Endothelial cell of umbilical vein (primary cell): ENCODE measurements at regions not wholly inside any gene's neighbourhood (a gene's known extent, or its start where the extent isn't known, plus 50 kb on each side); places are given as distances from the start of the nearest gene placed in this dataset.

Source experiments
- BruUV-seq: library from RNA; stranded (reverse); fragments of 400-500 nt; replicated peaks from 2 replicates; lab custom pipeline; 2021; lab: Mats Ljungman, UMichigan
- CTCF ChIA-PET: fragments of 300-600, 350-600 bp; sonication (Branson Sonifier 250); formaldehyde crosslinking; loops from one replicate; lab custom pipeline; 2021; ENCODE audit warnings: antibody characterized with exemption, inconsistent platforms; lab: Charles Lee
- POLR2A ChIA-PET: fragments of 300-600, 350-600 bp; sonication (Branson Sonifier 250); formaldehyde crosslinking; loops from one replicate; lab custom pipeline; 2021; ENCODE audit warnings: antibody characterized with exemption, inconsistent platforms; lab: Charles Lee
- DNase-seq: peaks from one replicate; pipeline ENCODE4 v3.0.0-alpha.2; 2011; ENCODE audit warnings: low read depth, low spot score
- FAIRE-seq: peaks from 2 replicates; lab custom pipeline; 2011; peaks lifted over from hg19 to GRCh38; lab: Jason Lieb, UNC
- H2AFZ ChIP-seq: 2 replicates; pipeline ENCODE4 v1.6.0; 2012; ENCODE audit warnings: low read depth, low read length, control low read depth, inconsistent platforms
- H3K27ac ChIP-seq: 2 replicates; pipeline ENCODE4 v1.5.1; 2011; ENCODE audit warnings: low read depth, mild to moderate bottlenecking, control low read depth, low read length, moderate library complexity; ENCODE audit not compliant: insufficient read depth
- H3K27me3 ChIP-seq, 2 experiments: 2 replicates each; pipeline versions ENCODE4 v1.6.0 to v1.6.1; 2011; ENCODE audit warnings: low read length in 2 of 2, mixed read lengths in 1 of 2; ENCODE audit not compliant: control insufficient read depth in 2 of 2, insufficient read depth in 2 of 2
- H3K36me3 ChIP-seq, 2 experiments: 2 replicates in 1 of 2; 3 replicates in 1 of 2; pipeline ENCODE4 v1.5.1; 2011; ENCODE audit warnings: low read length in 2 of 2, mild to moderate bottlenecking in 1 of 2, moderate library complexity in 1 of 2; ENCODE audit not compliant: control insufficient read depth in 2 of 2, insufficient read depth in 2 of 2; ENCODE audit errors: extremely low read depth in 1 of 2
- H3K4me1 ChIP-seq: 3 replicates; pipeline ENCODE4 v1.5.1; 2011; ENCODE audit warnings: mild to moderate bottlenecking, low read length; ENCODE audit not compliant: control insufficient read depth, insufficient read depth; ENCODE audit errors: extremely low read depth
- H3K4me2 ChIP-seq: 2 replicates; pipeline ENCODE4 v1.6.1; 2011; ENCODE audit warnings: low read length, control low read depth, mixed read lengths; ENCODE audit not compliant: insufficient read depth
- H3K4me3 ChIP-seq, 3 experiments: fragments of 200-600 bp in 1 of 3; sonication (generic), shearing (Covaris generic) in 1 of 3; replicated peaks in 1 of 3; 2 replicates each; pipeline ENCODE4 v1.5.1; 2011 to 2016; ENCODE audit warnings: control low read depth in 3 of 3, low read length in 3 of 3, mild to moderate bottlenecking in 2 of 3, inconsistent platforms in 1 of 3, low read depth in 1 of 3, moderate library complexity in 1 of 3; ENCODE audit not compliant: insufficient read depth in 1 of 3
- H3K79me2 ChIP-seq: 2 replicates; pipeline ENCODE4 v1.6.0; 2012; ENCODE audit warnings: low read length, inconsistent platforms; ENCODE audit not compliant: control insufficient read depth, insufficient read depth
- H3K9ac ChIP-seq: replicated peaks from 2 replicates; pipeline ENCODE3; 2011; ENCODE audit warnings: low read length, control low read depth; ENCODE audit not compliant: insufficient read depth; ENCODE audit errors: extremely low read depth
- H3K9me1 ChIP-seq: replicated peaks from 3 replicates; pipeline ENCODE4 v1.6.0; 2011; ENCODE audit warnings: mild to moderate bottlenecking, low read length; ENCODE audit not compliant: control insufficient read depth, insufficient read depth; ENCODE audit errors: extremely low read depth
- H3K9me3 ChIP-seq: replicated peaks from 2 replicates; pipeline ENCODE4 v1.5.1; 2012; ENCODE audit warnings: low read length, inconsistent platforms; ENCODE audit not compliant: control insufficient read depth, insufficient read depth
- H4K20me1 ChIP-seq: replicated peaks from 2 replicates; pipeline ENCODE3; 2011; ENCODE audit warnings: mild to moderate bottlenecking, low read length; ENCODE audit not compliant: control insufficient read depth, insufficient read depth; ENCODE audit errors: extremely low read depth
- EZH2 ChIP-seq: IDR thresholded peaks from 2 replicates; pipeline ENCODE4 v1.6.1; 2012; ENCODE audit warnings: borderline replicate concordance, low read depth, mild to moderate bottlenecking, moderate library complexity, low read length, inconsistent platforms; ENCODE audit not compliant: severe bottlenecking
- GATA2 ChIP-seq: IDR thresholded peaks from 2 replicates; pipeline ENCODE4 v1.7.0; 2011; ENCODE audit warnings: low read depth, mild to moderate bottlenecking, moderate library complexity, mixed read lengths, low read length; ENCODE audit not compliant: insufficient read length, insufficient read depth
- JUN ChIP-seq: IDR thresholded peaks from 2 replicates; pipeline ENCODE4 v1.6.1; 2011; ENCODE audit warnings: borderline replicate concordance, low read depth; ENCODE audit not compliant: insufficient read length, insufficient read depth
- MYC ChIP-seq: IDR thresholded peaks from one replicate; pipeline ENCODE4 v1.6.1; 2011; ENCODE audit warnings: mild to moderate bottlenecking, low read depth, low read length
- POLR2A ChIP-seq: IDR thresholded peaks from 2 replicates; pipeline ENCODE4 v1.6.1; 2012; ENCODE audit warnings: low read depth, mild to moderate bottlenecking, control low read depth, low read length
- POLR2AphosphoS5 ChIP-seq: IDR thresholded peaks from 2 replicates; pipeline ENCODE4 v1.6.1; 2012; ENCODE audit warnings: low read depth, mild to moderate bottlenecking, control low read depth, low read length, moderate library complexity; ENCODE audit not compliant: insufficient read depth
- dilution Hi-C: fragments of 300-500 bp; cut with MboI; formaldehyde crosslinking; loops from one replicate; pipeline ENCODE4 v1.15.0; 2019; ENCODE audit warnings: low sequenced_read_pairs; ENCODE audit not compliant: extremely low pct_ligation_motif_present
- intact Hi-C: fragments of 100-400 bp; cut with micrococcal nuclease; formaldehyde crosslinking; loops from one replicate; pipeline ENCODE4 v1.10.0; 2022
- TF ChIP-seq, protein P1 (sequence below): IDR thresholded peaks from 2 replicates; pipeline ENCODE4 v1.6.1; 2011; ENCODE audit not compliant: insufficient read depth, insufficient read length
- TF ChIP-seq, protein P2 (sequence below), 2 donors: IDR thresholded peaks; 1 replicate in 1 of 2; 2 replicates in 1 of 2; pipeline ENCODE4 v1.5.1; 2011; ENCODE audit warnings: low read length in 2 of 2, mild to moderate bottlenecking in 2 of 2, moderate library complexity in 2 of 2, control low read depth in 1 of 2, inconsistent platforms in 1 of 2, low read depth in 1 of 2; ENCODE audit not compliant: insufficient read depth in 1 of 2; ENCODE audit errors: extremely low read depth in 1 of 2

DNA sequence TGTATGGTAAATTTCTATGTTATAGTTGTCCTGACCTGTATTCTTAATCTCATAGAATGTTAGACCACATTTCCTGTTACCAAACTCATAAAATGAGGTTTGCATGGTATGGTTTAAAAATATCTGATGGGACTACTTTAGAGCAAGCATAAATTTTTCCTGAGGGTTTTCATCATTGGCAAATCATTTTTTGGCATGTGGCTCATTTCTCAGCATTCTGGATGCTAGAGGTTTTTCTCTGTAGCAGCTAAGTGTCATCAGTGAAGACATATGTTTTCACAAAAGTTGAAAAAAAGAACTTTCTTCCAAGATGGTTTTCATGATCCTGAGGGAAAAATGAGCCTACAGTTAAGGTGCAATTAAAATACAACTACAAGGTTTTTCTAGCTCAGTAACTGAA, 503.5 kb upstream of the FAM47C start:
- intact Hi-C loops (no loop called here), dilution Hi-C loops (no loop called here)
- ChIA-PET POLR2A (no interaction called here), CTCF (no interaction called here)
- H3K9ac ChIP-seq: no peak overlapping the region
- H3K27me3 ChIP-seq: no peaks in the 10 kb centered on the region
- H2AFZ ChIP-seq: no peak overlapping the region
- H3K9me1 ChIP-seq: no peaks in the 10 kb centered on the region
- no peaks in the 10 kb centered on the region for H3K36me3 ChIP-seq
- H3K79me2 ChIP-seq: no peaks in the 10 kb centered on the region
- H3K4me2 ChIP-seq: no peak overlapping the region
- no peaks in the 10 kb centered on the region for H3K4me1 ChIP-seq
- no peak overlapping the region for H3K27ac ChIP-seq
- H4K20me1 ChIP-seq: no peaks in the 10 kb centered on the region
- H3K4me3 ChIP-seq: no peak overlapping the region
- DNase-seq (no peak), FAIRE-seq (no peak)
- no TSS peak for BruUV-seq
- no peak for TF ChIP-seq POLR2A
- TF ChIP-seq JUN: no peak
- no peak for TF ChIP-seq GATA2
- TF ChIP-seq EZH2: no peak
- TF ChIP-seq POLR2AphosphoS5: no peak
- no peak for TF ChIP-seq MYC
- no peaks in the 10 kb centered on the region for H3K9me3 ChIP-seq

DNA sequence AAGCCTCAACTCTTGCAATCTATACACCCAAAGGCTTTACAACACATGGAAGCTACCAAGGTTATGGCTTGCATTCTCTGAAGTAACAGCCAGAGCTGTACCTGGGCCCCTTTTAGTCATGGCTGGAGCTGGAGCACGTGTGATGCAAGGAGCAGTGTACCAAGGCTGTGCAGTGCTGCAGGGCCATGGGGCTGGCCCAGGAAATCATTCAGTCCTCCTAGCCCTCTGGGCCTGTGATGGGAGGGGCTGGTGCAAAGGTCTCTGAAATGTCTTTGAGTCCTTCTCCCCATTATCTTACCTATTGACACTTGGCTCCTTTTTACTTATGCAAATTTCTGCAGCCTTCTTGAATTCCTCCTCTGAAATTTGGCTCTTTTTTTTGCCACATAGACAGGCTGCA, 500.1 kb upstream of the FAM47C start:
- dilution Hi-C loops: no loop called here
- FAIRE-seq: no peak
- H3K27ac ChIP-seq: no peak overlapping the region

More for the DNA sequence above, 500.1 kb upstream of the FAM47C start:
- no peak for DNase-seq
- H2AFZ ChIP-seq: no peak overlapping the region
- CTCF ChIA-PET: no interaction called here
- H3K4me1 ChIP-seq: no peaks in the 10 kb centered on the region
- POLR2A ChIA-PET: no interaction called here
- no peak overlapping the region for H3K4me2 ChIP-seq
- no TSS peak for BruUV-seq
- no peak overlapping the region for H3K4me3 ChIP-seq
- H3K9me3 ChIP-seq: no peaks in the 10 kb centered on the region
- no peaks in the 10 kb centered on the region for H3K36me3 ChIP-seq
- H4K20me1 ChIP-seq: no peaks in the 10 kb centered on the region
- intact Hi-C loops: no loop called here
- no peaks in the 10 kb centered on the region for H3K79me2 ChIP-seq
- TF ChIP-seq, protein P1, sequence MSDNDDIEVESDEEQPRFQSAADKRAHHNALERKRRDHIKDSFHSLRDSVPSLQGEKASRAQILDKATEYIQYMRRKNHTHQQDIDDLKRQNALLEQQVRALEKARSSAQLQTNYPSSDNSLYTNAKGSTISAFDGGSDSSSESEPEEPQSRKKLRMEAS: no peak
- no peak for TF ChIP-seq JUN
- no peak for TF ChIP-seq POLR2A
- TF ChIP-seq GATA2: no peak
- TF ChIP-seq, protein P2, sequence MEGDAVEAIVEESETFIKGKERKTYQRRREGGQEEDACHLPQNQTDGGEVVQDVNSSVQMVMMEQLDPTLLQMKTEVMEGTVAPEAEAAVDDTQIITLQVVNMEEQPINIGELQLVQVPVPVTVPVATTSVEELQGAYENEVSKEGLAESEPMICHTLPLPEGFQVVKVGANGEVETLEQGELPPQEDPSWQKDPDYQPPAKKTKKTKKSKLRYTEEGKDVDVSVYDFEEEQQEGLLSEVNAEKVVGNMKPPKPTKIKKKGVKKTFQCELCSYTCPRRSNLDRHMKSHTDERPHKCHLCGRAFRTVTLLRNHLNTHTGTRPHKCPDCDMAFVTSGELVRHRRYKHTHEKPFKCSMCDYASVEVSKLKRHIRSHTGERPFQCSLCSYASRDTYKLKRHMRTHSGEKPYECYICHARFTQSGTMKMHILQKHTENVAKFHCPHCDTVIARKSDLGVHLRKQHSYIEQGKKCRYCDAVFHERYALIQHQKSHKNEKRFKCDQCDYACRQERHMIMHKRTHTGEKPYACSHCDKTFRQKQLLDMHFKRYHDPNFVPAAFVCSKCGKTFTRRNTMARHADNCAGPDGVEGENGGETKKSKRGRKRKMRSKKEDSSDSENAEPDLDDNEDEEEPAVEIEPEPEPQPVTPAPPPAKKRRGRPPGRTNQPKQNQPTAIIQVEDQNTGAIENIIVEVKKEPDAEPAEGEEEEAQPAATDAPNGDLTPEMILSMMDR (IDR thresholded peaks at IDR 0.05; ENCODE audit: extremely low read depth in 1 of 2, insufficient read depth in 1 of 2, low read depth in 1 of 2, low read length in 2 of 2): no peak
- no peak for TF ChIP-seq MYC
- no peaks in the 10 kb centered on the region for H3K27me3 ChIP-seq
- H3K9me1 ChIP-seq: no peaks in the 10 kb centered on the region
- no peak overlapping the region for H3K9ac ChIP-seq
